HG03571 (cell line): ENCODE measurements at regions not wholly inside any gene's neighbourhood (a gene's known extent, or its start where the extent isn't known, plus 50 kb on each side); places are given as distances from the start of the nearest gene placed in this dataset.
"Not testable (repeated sequence)": the region's sequence is repeated elsewhere in the genome, so short reads cannot be mapped to it uniquely, and the experiment has no call there.

Experiments used
- ATAC-seq: cut with Tn5 transposase; IDR thresholded peaks from one replicate; pipeline ENCODE4 v1.9.1; 2021; ENCODE audit not compliant: unreplicated experiment

GRCh38 chr4:12138488-12138887, 709.8 kb upstream of the HS3ST1 start:
- no peak for ATAC-seq

DNA sequence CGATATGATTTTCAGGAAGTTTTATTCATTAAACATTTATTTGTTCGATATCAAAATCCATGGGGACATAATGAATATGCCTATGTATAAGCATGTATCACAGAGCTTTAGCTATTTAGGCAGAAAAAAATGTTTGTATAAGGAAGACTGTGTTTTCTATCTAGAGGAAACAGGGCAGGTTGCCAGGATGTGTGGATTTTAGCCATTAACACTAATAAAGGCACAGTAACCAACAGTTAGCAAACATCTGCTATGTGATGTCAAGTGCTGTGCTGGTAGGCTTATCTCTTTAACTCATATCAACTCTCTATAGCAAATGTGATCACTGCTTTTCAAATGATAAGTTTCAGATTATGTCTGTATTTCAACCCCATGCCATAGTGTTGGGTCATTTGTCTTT, 708.9 kb upstream of the HS3ST1 start:
- no peak for ATAC-seq

GRCh38 chr4:12126474-12126873, 697.8 kb upstream of the HS3ST1 start:
- no peak for ATAC-seq

DNA sequence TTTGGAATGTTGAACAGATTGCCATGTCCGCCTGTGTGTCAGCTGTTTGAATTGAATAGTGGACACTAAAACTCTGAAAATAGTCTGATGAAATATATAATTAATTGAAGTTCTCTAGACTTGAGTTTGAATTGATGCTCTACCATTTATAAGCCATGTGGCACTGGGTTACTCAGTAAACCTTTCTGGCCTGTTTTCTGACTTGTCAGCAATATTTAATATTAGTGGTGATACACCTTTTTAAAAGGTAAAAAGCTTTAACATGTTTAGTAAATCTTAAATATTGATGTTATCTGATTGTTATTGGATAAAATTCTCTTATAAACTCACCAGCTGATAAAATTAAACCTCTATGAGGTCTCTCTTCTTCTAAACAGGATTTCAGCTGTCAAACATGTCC, 695.4 kb upstream of the HS3ST1 start:
- no peak for ATAC-seq

GRCh38 chr4:12123707-12124106, 695.0 kb upstream of the HS3ST1 start:
- no peak for ATAC-seq

GRCh38 chr4:12122316-12122715, 693.6 kb upstream of the HS3ST1 start:
- ATAC-seq = no peak

GRCh38 chr4:12120968-12121367, 692.3 kb upstream of the HS3ST1 start:
- ATAC-seq = no peak

GRCh38 chr4:12118651-12119213, 690.0 kb upstream of the HS3ST1 start:
- no peak for ATAC-seq

- no peak for ATAC-seq
Observed at GRCh38 chr4:12116009-12116552, 687.4 kb upstream of the HS3ST1 start.

GRCh38 chr4:12110627-12111026, 681.9 kb upstream of the HS3ST1 start:
- no peak for ATAC-seq

DNA sequence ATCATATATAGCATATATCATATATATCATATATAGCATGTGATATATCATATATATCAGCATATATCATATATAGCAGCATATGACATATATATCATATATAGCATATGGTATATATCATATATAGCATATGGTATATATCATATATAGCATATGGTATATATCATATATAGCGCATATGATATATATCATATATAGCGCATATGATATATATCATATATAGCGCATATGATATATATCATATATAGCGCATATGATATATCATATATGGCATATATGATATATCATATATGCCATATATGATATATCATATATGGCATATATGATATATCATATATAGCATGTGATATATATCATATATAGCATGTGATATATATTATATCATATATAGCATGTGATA, 680.4 kb upstream of the HS3ST1 start:
- not testable (repeated sequence) for ATAC-seq

- ATAC-seq = no peak
Observed at GRCh38 chr4:12105519-12105918, 676.8 kb upstream of the HS3ST1 start.

DNA sequence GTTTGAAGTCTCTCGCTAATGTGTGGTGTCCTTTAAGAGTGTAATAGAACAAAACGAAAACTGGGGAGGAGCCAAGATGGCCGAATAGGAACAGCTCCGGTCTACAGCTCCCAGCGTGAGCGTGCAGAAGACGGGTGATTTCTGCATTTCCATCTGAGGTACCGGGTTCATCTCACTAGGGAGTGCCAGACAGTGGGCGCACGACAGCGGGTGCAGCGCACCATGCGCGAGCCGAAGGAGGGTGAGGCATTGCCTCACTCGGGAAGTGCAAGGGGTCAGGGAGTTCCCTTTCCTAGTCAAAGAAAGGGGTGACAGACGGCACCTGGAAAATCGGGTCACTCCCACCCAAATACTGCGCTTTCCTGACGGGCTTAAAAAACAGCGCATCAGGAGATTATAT, 661.2 kb upstream of the HS3ST1 start:
- not testable (repeated sequence) for ATAC-seq

DNA sequence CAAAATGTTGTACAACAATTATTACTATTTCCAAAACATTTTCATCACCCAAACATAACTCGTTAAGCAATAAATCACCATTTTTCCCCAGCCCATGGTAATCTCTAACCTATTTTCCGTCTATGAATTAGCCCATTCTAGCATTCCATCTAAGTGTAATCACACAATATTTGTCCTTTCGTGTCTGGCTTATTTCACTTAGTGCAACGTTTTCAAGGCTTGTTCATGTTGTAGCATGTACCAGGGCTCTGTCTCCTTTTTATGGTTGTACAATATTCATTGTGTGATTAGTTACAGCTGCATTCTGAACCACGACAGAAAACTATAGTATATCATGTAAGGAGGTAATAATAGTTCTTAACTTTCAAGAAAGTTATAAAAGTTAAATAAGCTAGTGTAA, 656.0 kb upstream of the HS3ST1 start:
- no peak for ATAC-seq

DNA sequence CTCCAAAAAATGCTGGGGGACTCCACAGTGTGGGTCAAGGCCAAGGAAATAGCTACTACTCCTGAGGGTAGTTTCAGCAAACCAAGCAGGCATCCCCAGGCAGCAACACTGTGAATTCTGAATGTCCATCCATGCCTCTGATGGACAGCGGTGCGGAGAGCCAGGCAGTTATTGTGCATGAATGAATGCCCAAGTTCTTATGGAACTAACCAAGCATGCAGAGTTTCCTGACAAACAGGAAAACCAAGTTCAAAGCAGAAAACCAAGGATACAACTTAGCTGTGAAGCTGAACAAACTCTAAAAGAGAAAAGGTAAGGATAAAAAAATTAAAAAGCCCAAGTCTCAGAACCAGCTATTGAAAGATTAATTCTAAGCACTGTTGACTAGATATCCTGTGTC, 642.6 kb upstream of the HS3ST1 start:
- ATAC-seq = no peak

GRCh38 chr4:12053966-12054365, 625.3 kb upstream of the HS3ST1 start:
- no peak for ATAC-seq

- no peak for ATAC-seq
Observed at GRCh38 chr4:12053556-12053955, 624.9 kb upstream of the HS3ST1 start.

DNA sequence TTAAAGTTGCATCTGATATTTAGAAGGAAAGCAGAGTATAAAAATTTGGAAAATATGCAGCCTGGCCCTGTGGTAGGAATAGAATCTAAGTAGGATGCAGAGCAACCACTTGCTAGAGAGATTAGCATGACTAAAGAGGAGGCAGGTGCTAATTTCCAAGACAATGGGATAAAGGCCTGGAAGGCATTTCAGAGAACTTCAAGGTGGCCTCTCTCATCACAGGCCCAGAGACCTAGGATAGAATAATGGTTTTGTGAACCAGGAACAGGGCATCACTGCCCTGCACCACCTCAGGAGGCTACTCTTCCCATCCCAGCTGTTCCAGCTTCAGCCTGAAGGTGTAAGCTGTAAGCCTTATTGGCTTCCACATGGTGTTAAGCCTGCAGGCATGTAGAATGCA, 621.7 kb upstream of the HS3ST1 start:
- ATAC-seq = no peak

DNA sequence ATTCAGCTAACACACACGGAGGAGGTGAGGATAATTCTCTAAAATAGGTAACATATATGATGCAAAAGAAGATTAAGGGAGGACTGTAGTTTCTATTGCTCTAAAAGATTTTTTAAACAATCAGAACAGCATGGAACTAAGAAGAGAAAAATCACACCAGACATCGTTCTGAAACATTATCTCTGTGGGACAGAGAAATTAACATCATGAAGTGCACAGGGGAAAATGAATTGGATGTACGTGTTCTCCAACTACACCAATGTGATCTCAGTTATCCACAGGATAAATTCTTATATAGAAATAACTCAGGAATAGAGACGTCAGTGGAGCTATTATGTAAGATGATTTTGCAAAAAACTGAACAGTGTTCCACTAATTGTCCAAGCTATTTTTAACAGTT, 614.1 kb upstream of the HS3ST1 start:
- no peak for ATAC-seq

GRCh38 chr4:12041828-12042227, 613.1 kb upstream of the HS3ST1 start:
- no peak for ATAC-seq

DNA sequence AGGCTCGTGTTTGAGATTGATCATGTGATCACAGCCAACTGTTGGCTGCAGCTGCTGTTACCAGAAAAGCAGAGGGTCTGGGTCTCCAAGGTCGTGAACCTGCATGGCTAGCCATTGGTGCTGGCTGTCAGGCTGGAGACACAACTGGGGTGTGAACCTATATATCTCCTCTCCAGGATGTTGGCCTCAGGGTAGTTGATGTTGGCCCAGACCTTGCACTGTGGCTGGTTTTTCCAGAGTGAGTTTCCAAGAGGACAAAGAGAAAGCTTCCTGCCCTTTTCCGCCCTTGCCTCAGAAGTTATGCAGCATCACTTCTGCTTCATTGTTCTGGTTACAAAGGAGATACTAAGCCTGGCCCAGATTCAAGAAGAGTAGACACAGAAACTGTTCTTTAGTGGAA, 607.8 kb upstream of the HS3ST1 start:
- ATAC-seq = no peak

- no peak for ATAC-seq
Observed at GRCh38 chr4:12028258-12028657, 599.6 kb upstream of the HS3ST1 start.

DNA sequence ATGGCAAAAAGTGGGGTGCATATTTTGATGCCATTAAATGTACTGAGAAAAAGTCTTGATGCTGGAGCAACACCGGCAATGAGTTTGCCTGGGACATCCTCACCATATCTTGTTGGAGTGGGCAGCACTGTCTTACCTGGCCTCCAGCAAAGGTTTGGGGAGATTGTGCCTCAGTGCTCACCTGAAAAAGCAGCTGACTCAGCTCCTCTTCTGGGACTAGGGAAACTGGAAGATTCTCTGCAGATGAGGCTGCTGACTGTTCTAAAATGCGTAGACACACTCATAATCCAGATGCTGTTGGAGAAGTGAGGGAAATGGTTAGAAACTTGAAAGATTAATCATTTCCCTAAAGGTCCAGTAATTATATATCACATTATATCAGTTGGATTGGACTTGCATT, 593.7 kb upstream of the HS3ST1 start:
- no peak for ATAC-seq
